ENCODE measurements at regions not wholly inside any gene's neighbourhood (a gene's known extent, or its start where the extent isn't known, plus 50 kb on each side); places are given as distances from the start of the nearest gene placed in this dataset.

DNA sequence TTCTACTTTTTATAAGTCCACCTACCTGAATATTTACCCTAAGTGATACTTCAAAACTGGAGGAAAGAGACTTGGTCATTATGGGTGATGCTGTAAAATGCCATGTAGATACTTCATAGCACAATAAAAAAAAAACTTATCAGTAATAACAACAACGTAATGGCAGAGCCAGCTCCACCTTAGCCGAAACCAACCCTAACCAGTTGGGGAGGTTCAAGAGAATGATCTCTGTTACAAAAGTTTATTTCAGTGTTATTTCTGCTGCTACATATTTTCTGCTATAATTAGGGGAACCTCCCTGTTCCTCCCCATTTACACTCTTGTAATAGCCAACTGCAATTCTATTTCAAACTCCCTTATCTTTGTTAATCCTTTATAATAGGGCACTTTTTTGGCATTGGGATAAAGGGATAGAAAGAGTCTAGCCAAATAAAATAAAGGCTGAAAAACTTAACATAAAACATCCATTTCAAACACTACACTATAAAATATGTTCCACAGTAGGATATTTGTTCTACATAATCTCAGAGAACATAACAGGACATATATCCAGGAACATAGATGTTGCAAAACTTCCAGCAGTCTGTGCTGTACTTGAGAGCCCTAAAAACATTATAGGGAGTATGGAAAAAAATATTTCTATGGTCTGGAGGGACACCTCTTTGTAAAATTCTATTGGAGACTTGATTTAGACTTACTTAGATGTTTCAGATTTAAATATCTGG is 138.7 kb upstream of the POF1B start:
- no peak for DNase-seq

DNA sequence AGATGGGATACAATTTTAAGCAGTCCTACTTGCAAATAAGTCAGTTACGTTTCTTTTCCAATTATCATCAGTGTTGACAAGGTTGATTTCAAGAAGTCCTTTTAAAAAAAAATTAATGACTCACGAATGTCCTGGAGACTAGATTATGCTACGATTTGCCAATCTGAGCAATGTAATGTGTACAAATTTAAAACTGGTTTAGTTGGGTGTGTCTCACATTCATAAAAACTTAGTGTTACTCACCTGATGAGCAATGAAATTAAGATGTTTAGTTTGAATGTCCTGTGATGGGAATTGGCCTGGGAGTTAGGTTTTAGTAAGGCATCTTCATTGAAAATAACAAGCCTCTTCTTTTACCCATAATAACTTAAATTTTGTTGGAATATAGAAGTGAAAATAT is 136.7 kb upstream of the POF1B start:
- no peak for DNase-seq

DNA sequence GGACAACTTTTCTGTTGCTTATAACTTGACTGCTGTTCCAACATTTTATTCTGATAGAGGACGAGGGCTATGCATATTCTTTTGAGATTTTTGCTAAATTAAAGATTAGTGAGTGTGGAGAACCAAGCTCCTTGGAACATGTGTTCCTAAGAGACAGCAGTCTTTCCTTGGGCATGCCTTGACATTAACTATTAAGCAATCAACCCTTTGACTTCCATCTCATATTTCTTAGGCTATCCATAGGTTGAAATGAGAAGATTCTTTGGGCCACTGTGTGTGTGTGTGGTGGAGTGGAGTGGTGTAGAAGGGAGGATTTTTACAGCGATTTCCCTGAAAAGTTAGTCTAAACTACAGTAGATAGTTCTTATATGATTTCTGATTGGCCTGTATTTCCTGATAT is 127.4 kb upstream of the POF1B start:
- DNase-seq: no peak

DNA sequence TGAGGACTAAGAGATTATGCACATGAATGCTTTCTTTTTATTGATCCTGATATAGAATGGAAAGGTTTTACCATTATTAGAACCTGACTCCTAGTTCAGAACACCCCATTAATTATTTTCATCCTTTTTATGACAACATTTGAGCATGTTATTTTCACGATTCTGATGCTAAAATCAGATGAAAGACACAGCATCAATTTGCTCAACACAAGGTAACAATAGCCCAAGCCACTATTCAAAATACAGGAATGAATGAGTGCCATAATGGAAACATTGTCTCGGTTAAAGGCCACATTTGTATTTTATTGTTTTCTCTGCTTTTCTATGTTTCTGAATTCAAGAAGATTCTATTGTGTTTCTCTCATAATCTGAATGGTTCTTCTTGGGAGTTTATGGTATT is 126.3 kb upstream of the POF1B start:
- no peak for DNase-seq

DNA sequence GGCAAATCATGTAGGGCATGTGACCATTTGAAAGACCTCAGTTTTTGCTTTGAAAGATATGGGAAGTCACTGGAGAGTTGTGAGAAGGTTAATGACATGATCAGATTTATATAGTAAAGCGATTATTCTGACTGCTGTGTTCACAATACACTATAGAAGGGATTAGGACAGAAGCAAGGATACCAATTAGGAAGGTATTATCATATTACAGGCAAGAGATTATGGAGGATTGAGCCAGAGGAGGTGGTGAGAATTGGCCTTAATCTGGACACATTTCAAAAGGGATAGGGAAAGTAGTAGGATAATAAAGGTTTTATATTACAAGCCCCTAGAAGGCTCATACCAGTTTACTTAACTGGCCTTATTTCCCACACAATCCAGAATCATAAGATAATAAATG is 124.9 kb upstream of the POF1B start:
- DNase-seq: no peak

DNA sequence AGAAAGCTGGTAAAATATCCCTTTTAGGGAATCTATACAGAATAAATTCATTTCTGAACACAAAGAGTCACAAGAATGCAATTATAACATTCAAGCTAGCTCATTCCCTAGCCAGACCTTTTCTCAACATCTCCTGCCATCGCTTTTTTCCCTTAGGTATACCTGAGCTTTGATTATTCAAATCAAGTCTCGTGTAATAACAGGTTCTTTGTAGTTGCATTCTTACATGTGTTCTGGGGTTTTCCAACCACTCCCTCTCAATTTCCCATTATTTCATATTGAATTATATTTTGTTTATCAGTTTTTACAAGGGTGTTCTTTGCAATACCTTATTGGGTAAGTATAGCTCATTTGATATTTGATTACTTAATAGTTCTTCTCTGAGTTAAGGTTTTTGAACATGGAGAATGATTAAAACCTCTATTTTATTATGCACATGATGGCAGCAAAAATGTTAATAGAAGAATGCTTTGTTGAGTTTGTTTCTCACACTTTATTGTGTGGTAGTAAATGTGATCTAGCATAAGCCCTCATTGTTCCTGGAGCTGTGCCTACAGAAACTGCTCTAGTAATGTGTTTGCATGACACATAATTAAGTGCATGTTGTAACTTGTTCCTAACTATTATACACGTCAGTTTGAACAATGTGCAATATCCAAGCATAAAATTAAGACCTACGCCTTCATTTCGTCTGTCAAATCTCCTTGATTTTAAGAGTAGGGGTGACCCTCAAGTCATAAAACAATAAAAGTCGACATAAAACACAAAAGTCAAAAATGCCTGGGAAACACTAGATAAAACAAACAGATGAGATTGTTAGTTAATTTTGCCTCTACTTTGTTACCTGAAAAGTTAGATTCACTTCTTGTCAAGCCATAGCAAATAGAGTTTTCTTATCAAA is 124.0 kb upstream of the POF1B start:
- no peak for DNase-seq

DNA sequence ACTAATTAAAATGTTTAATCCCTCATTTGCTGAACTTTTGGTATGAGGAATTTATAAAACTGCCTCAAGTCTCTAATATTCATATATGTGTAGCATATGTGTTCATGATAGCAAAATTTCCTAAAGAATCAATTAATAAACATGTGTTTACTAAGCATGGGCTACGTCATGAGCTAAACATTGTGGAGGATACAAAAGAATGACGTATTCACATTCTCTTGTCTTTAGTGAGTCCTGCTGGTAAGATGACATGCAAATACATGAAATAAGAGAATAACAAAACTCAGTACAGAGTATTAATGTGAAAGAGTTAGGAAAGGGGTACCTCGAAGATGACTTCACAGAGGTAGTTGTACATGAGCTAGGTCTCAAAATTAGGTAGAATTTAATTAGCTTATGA is 121.9 kb upstream of the POF1B start:
- DNase-seq: no peak

DNA sequence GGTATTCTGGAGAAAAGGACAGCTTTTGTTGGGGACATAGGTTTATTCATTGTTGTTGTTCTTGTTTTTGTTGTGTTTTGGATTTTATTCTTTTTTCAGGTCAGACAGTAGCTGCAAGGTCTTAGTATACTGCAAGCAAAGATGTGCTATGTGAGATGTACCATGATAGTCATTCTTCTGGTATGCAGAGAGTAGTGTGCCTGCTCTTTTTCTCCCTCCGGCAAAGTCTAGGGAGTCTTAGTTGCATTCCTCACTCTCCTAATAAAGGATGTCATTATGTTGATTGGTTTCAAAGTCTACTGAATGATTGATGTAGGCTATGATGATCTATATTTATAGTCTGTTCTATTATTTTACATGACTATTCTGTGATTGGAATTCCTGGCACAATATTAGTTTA is 119.9 kb upstream of the POF1B start:
- no peak for DNase-seq

DNA sequence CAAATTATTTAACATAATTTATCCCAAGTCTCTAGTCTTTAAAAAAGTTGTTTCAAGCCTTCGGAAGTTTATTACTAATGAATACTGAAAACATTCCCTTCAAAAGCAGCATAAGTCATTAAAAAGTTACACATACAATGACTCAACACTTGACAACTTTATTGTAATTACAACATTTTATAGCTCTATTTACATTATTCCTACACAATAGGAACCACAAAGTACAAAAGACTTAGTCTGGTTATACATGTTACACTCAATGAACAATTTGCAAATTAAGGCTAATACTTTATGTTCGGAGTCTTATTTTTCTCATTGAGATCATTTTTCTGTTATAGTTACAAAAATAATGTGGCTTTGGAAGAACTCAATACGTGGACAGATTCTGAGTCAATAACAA is 114.4 kb upstream of the POF1B start:
- no peak for DNase-seq

DNA sequence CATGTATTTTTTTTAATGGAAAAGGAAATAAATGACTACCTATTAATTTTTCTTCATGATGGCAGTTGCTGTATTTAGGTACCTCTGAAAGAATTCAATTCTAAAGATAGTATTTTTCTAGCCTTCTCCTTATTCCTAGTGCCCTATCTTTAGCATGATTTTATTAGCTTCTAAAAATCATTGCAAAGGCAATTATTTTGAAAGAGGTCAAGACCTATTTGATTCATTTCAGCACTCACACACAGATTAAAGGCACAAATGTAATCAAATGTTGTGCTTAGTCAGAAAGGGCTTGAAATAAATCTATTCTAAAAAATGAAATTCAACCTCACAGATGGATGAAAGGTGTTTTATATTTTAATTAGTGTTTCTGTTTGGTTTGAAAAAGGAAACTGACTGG is 74.8 kb upstream of the POF1B start:
- no peak for DNase-seq

DNA sequence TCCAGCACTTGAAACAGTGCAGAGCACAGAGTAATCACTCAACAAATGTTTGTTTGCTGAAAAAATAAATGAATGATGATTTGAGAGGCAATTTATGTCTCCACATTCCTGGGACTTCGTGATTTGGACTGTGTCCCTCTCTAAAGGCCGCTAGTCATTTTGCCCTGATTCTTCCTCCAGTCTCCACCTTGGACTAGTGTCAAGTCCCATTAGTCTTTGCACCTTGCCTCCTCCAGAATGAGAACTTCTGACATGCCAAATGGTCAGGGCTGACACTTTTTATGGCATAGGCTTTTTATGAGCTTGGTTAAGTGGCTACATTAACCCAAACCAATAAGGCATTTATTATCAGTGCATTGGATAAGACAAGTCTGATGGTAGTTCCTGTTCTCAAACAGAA is 65.1 kb upstream of the POF1B start:
- no peak for DNase-seq
